Stimulated activated CD4-positive, alpha-beta T cell treated with anti-CD3 and anti-CD28 coated beads, TNF-alpha, amount 100 ng/mL, for 4 hours (primary cell): ENCODE measurements at regions not wholly inside any gene's neighbourhood (a gene's known extent, or its start where the extent isn't known, plus 50 kb on each side); places are given as distances from the start of the nearest gene placed in this dataset.
"Not testable (repeated sequence)": the region's sequence is repeated elsewhere in the genome, so short reads cannot be mapped to it uniquely, and the experiment has no call there.

Experiments used
- DNase-seq, 3 experiments: peaks; one replicate each; pipeline ENCODE4 v3.0.0-alpha.2; 2020; ENCODE audit warnings: low read depth in 3 of 3

GRCh38 chr20:16863303-16863702 is 115.1 kb downstream of the OTOR start:
- no peak for DNase-seq

GRCh38 chr20:16864069-16864468 is 115.9 kb downstream of the OTOR start:
- DNase-seq = no peak

GRCh38 chr20:16864963-16865362 is 116.8 kb downstream of the OTOR start:
- DNase-seq = no peak

GRCh38 chr20:16865406-16865805 is 117.2 kb downstream of the OTOR start:
- DNase-seq = no peak

GRCh38 chr20:16873124-16873523 is 125.0 kb downstream of the OTOR start:
- DNase-seq = not testable (repeated sequence)

DNA sequence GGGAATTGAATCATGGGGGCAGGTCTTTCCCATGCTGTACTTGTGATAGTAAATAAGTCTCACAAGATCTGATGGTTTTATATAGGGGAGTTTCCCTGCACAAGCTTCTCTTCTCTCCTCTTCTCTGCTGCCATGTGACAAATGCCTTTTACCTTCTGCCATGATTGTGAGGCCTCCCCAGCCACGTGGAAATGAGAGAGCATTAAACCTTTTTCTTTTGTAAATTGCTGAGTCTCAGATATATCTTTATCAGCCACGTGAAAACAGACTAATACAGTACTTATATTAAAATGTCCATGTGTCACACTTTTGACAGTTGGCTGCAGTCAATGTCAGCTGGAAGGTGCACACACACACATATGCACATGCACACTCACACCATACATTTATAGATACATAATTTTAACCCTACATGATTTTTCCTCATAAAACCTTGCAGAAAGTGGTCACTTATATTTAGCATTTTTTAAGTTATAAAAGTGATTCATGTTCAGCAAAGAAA is 128.9 kb downstream of the OTOR start:
- DNase-seq = no peak

DNA sequence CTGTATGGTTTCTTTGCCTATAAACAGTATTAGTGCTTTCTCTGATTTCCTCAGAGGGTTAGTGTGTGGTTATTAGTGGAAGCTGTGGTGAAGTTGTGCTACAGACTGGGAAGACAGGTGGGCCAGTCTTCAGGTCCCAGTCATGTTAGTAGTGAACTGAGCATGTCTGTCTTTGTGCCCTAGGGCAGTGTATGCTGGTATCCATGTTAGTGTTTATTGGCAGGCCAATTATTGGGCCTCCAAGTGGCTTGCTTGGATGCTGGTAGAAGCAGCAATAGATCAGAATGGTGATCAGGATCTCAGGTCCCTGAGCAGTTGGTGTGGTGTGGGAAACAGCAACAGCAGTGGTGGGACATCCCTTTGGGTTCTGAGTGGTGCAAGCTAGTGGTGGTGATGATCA is 137.6 kb downstream of the OTOR start:
- DNase-seq = no peak

DNA sequence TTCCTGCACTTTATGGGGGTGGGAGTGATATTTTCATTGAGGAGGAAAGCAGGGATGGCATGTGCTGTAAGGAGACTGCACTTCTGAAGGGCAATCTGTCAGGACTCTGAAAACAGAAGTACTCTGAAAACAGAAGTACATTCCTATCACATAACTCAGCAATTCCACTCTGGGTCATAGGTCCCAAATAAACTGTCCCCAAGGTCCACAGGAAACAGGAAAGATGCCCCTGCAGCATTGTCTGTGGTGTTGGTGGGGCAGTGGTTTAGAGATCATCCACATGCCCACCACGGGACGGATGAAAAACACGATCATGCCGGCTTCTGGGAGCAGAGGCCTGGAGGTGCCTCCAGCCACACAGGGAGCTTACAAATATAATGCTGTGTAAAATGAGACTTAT is 150.3 kb downstream of the OTOR start:
- DNase-seq = no peak

DNA sequence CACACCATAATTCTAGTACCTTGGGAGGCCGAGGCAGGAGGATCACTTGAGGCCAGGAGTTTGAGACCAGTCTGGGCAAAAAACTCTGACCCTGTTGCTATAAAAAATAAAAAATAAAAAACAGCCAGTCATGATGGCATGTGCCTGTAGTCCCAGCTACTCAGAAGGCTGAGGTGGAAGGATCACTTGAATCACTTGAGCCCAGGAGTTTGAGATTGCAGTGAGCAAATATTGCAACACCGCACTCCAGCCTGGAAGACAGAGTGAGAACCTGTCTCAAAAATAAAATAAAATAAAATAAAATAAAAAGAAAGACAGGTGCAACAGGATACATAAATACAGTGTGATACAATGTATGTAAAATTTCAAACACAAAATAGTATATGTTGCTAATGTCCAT is 154.5 kb downstream of the OTOR start:
- DNase-seq = no peak

- DNase-seq = no peak
Measured at GRCh38 chr20:16904751-16905150, 156.6 kb downstream of the OTOR start.

GRCh38 chr20:16914277-16914676 is 166.1 kb downstream of the OTOR start:
- DNase-seq = no peak

DNA sequence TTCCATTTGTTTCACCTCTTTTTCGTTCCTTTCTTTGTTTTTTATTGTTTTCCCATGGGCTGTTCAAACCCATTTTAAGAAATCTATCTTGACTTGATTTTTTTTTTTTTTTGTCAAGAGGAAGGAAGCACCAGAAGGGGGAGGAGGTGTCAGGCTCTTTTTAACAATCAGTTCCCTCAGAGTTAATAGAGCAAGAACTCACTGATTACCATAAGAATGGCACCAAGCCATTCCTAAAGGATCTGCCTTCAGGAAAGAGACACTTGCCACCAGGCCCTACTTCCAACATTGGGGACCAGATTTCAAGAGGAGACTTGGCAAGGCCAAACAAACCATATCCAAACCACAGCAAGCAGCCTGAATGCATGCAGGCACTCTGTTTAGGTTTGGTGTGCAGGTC is 168.0 kb downstream of the OTOR start:
- DNase-seq = no peak

DNA sequence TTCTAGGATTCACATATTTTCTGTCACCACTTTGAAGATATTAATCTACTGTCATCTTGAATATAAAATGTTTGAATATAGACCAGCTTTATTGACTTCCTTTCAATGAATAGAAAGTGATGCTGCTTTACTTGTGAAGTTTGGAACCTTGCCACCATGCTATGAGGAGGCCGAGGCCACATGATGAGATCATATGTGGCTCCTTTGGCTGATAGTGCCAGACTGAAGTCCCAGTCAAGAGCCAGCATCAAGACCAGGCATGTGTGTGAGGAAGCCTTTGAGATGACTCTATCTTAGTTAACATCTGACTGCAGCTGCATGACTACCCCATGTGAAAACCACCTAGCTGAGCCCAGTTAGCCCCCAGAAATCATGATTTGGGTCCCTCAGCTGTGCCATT is 169.5 kb downstream of the OTOR start:
- no peak for DNase-seq

DNA sequence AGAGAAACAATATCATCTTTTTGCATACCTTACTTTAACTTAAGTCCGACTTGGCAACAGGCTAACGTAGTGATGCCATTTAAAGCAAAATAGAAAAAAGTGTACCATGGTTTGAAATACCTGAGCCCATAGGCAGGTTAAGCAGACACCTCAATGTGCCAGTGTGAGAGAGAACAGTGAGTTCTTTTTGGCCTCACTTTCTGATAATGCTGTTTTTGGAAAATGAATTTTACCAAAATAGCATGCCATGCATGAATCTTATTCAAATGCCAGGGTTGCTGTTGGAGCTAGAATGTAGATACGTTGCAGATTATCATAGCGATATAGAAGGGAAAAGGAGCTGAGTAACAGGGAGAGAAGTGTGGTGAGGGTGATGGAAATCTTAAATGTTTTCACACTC is 170.2 kb downstream of the OTOR start:
- DNase-seq = no peak

DNA sequence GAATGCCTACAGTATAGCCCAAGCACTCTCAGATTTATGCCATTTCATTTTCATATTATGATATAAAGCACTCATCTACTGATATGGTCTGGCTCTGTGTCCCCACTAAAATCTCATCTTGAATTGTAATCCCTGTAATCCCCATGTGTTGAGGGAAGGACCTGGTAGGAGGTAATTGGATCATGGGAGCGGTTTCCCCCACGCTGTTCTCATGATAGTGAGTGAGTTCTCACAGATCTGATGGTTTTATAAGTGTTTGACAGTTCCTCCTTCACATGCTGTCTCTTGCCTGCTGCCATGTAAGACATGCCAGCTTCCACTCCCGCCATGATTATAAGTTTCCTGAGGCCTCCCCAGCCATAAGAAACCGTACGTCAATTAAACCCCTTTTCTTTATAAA is 171.7 kb downstream of the OTOR start:
- DNase-seq = no peak

- no peak for DNase-seq
Measured at GRCh38 chr20:16922834-16923233, 174.7 kb downstream of the OTOR start.

DNA sequence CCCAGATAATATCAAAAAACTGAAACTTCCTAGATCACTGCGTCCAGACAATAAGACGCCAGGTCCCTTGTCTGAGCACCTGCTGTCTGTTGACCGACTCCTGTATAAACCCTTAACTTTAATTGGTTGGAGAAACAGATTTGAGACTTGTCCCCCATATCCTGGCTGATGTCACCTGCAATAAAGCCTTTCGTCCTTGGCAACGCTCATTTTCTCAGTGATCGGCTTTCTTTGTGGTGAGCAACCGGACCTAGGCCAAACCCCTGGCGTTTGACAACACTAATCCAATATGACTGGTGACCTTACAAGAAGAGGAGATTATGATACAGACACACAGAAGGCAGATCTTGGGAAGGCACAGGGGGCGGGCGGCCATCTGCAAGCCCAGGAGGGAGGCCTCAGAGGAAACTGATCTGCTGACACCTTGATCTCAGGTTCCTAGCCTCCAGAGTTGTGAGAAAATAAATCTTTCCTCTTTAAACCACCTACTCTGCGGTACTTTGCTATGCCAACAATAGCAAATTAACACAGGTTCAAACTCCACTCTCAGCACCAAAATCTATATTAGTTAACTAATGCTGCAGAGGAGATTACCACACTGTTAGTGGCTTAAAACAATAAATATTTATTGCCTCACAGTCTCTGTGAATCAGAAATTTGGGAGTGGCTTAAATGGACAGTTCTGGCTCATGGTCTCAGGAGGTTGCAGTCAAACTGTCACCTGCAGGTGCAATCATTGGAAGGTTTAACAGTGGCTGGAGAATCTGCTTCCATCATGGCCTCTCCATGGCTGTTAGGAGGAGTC is 178.7 kb downstream of the OTOR start:
- DNase-seq = no peak

DNA sequence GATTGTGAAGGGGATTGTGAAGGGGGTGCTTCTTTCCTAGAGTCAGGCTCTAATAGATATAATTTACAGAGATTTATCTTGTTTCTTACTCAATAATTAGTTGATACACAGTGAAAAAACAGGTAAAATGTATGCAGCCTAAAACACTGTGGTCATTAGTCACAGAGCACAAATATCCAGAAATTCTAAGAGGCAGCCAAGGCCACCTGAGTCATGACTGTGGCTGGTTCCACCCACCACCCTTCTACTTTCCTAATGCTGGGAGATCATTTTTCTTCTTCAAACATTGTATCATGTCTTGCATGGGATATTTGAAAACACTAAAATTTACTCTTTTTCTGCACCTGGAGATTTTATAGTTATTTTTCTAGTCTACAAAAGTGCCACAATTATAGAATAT is 181.6 kb downstream of the OTOR start:
- DNase-seq = no peak

- DNase-seq = no peak
Measured at GRCh38 chr20:16930656-16931055, 182.5 kb downstream of the OTOR start.

GRCh38 chr20:16939051-16939450 is 190.9 kb downstream of the OTOR start:
- no peak for DNase-seq

- no peak for DNase-seq
Measured at GRCh38 chr20:16940701-16941100, 192.5 kb downstream of the OTOR start.

GRCh38 chr20:16942051-16942450 is 193.9 kb downstream of the OTOR start:
- no peak for DNase-seq

- DNase-seq = no peak
Measured at GRCh38 chr20:16942756-16943155, 194.6 kb downstream of the OTOR start.

- DNase-seq = no peak
Measured at GRCh38 chr20:16944745-16945144, 196.6 kb downstream of the OTOR start.
